ENCODE measurements at regions not wholly inside any gene's neighbourhood (a gene's known extent, or its start where the extent isn't known, plus 50 kb on each side); places are given as distances from the start of the nearest gene placed in this dataset.

DNA sequence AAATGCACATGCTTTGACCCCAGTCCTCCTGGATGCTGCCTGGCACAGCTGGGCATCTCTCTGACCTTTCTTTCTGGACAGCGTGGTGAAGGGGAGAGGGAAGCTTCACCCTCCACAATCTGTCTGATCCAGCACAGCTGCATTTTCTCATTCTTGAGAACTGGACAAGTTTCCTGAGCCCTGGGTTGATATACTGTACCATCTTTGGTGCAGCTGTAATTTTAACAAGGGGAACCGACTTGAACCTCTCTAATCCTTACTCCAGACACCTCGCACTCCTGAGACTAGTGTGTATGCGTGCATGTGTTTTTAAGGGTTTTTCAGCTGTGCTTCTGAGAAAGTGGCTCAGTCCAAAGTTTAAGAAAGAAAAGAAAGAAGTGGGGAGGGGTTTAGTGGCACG, 655.7 kb downstream of the INHBA start:
- DNase-seq (ENCODE audit: insufficient read length, low spot score) (no peak), FAIRE-seq (no peak)
- TF ChIP-seq, protein P1, sequence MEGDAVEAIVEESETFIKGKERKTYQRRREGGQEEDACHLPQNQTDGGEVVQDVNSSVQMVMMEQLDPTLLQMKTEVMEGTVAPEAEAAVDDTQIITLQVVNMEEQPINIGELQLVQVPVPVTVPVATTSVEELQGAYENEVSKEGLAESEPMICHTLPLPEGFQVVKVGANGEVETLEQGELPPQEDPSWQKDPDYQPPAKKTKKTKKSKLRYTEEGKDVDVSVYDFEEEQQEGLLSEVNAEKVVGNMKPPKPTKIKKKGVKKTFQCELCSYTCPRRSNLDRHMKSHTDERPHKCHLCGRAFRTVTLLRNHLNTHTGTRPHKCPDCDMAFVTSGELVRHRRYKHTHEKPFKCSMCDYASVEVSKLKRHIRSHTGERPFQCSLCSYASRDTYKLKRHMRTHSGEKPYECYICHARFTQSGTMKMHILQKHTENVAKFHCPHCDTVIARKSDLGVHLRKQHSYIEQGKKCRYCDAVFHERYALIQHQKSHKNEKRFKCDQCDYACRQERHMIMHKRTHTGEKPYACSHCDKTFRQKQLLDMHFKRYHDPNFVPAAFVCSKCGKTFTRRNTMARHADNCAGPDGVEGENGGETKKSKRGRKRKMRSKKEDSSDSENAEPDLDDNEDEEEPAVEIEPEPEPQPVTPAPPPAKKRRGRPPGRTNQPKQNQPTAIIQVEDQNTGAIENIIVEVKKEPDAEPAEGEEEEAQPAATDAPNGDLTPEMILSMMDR (IDR thresholded peaks at IDR 0.05; ENCODE audit: insufficient read depth, missing control alignments) = no peak

DNA sequence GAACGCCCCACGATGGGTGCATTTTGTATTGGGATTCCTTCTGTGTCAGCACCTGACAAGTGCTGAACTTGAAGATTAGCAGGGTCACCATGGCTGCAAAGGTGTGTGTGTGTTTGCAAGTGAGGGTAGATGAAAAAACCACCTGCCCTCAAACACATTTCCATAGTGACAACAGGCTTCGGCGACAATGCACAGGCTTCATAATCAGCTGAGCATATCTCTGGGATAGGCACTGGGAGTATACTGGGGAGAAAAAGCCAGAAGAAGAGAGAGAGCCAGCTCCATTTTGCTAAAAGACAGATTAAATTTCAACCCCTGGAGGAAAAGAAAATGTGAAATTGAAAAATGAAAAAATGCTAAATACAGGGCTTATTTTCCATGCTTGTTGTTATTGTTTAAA, 656.1 kb downstream of the INHBA start:
- FAIRE-seq (no peak), DNase-seq (ENCODE audit: insufficient read length, low spot score) (no peak)
- TF ChIP-seq, protein P1 (IDR thresholded peaks at IDR 0.05; ENCODE audit: insufficient read depth, missing control alignments) = no peak

DNA sequence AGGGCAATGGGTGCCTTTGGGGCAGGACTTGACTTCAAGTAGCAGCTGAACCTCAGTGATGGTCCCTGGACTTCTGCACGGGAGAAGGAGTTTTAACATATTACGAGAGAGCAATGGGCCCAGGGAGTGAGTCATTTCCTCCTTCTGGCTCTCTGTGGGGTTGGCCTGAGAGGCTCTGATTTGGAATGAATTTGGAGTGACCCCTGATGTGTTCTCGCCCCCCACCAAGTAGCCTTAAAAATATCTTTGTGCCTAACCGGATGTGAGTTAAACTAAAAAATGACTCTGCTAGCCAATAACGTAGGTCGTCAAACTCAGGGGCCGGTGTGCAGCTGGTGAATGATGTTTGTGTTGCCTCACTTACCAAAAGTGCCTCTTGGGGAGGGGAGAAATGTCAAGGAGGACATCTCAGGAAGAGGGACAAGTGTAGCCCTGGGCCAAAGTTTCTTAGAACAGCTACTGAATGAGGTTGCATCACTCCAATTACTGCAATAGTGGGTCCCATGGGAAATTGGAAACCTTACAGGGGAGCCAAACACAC, 656.6 kb downstream of the INHBA start:
- TF ChIP-seq, protein P1 (IDR thresholded peaks at IDR 0.05; ENCODE audit: insufficient read depth, missing control alignments) = no peak
- no peak for DNase-seq (ENCODE audit: insufficient read length, low spot score)
- FAIRE-seq = no peak

DNA sequence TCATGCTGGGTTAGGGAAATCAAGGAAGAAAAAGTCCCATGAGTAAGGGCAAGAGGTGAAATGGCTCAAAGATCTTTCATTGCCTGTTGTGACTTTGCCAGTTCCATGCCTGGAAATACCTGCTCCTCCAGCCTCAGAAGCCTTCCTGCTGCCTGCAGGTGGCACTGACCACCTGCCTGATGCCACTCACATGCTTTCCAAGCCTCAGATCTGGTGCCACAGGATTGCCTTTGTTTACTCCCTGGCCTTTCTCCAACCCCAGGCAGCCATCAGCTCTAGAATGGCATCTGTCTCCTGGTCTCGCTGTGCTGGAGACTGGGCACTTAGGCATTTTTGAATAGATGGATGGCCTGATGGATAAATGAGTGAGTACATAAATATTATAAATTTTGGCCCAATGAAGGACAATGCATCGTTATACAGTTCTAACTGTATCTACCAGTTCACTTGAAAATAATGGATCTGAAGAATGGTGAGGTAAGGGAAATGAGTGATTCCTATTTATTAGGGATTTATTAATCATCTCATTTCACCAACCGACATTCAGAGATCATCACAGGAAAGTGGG, 657.2 kb downstream of the INHBA start:
- TF ChIP-seq, protein P1 (IDR thresholded peaks at IDR 0.05; ENCODE audit: insufficient read depth, missing control alignments) = peak; percentile 42
- no peak for FAIRE-seq
- DNase-seq (ENCODE audit: insufficient read length, low spot score) = no peak

GRCh38 chr7:41039981-41040380, 662.9 kb downstream of the INHBA start:
- TF ChIP-seq, protein P1 (IDR thresholded peaks at IDR 0.05; ENCODE audit: insufficient read depth, missing control alignments) = no peak
- DNase-seq (ENCODE audit: insufficient read length, low spot score) = no peak
- FAIRE-seq = no peak

- TF ChIP-seq, protein P1 (IDR thresholded peaks at IDR 0.05; ENCODE audit: insufficient read depth, missing control alignments) = no peak
- no peak for FAIRE-seq
- DNase-seq (ENCODE audit: insufficient read length, low spot score) = no peak
Measured at GRCh38 chr7:41039386-41039953, 663.4 kb downstream of the INHBA start.

- DNase-seq (ENCODE audit: insufficient read length, low spot score) (no peak), FAIRE-seq (no peak)
- TF ChIP-seq, protein P1 (IDR thresholded peaks at IDR 0.05; ENCODE audit: insufficient read depth, missing control alignments) = no peak
Measured at GRCh38 chr7:41038211-41038610, 664.7 kb downstream of the INHBA start.

All from D721Med (cell line).